Retinal pigment epithelial cell (primary cell): ENCODE measurements at regions not wholly inside any gene's neighbourhood (a gene's known extent, or its start where the extent isn't known, plus 50 kb on each side); places are given as distances from the start of the nearest gene placed in this dataset.

Experiments
- DNase-seq: peaks from one replicate; pipeline ENCODE4 v3.0.0-alpha.2; 2010; ENCODE audit warnings: low read depth
- H3K4me3 ChIP-seq: 2 replicates; pipeline ENCODE4 v1.5.1; 2011; ENCODE audit warnings: mild to moderate bottlenecking, low read length, control low read depth, moderate library complexity
- CTCF ChIP-seq: conservative IDR thresholded peaks from 2 replicates; pipeline ENCODE4 v1.5.1; 2011; ENCODE audit warnings: low read depth, low read length, control low read depth, inconsistent platforms

GRCh38 chr12:65690477-65690876, 133.8 kb upstream of the HMGA2 start:
- H3K4me3 ChIP-seq, result no peak overlapping the region
- TF ChIP-seq CTCF, result no peak
- DNase-seq, result no peak

GRCh38 chr12:65694130-65694529, 130.2 kb upstream of the HMGA2 start:
- H3K4me3 ChIP-seq, result no peak overlapping the region
- no peak for TF ChIP-seq CTCF
- DNase-seq, result no peak

DNA sequence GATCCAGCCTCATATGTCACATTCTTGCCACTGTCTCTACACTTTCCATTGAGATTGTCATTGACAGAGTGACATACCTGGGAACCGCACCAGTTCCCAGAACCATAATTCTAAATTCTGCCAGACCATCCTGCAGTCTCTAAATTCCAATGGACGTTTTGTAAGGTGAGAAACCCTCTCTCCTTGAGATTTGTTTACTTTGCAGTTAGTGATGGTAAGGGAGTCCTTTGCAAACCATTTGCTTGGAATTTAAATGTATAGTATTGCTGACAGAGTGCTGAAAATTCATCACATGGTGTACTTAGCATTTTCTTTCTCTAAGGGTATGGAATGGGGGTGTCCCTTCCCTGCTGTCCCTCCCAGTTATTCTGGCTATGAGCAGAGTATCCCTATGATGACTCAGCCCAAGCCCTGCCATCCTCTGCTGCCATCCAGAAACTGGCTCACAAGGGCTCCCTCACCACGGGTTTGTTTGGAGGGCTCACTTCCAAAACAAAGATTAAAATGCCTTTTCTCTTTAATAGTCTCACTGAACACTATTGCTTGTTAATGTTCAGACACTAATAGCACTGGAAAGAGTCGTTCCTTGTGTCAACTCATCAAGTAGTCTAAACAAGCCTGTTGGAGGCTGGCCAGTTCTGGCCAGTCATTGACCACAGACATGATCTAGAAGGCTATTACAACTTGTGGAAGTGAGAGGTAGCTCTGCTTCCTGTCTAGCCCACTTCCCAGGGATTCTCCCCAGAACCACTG, 129.0 kb upstream of the HMGA2 start:
- H3K4me3 ChIP-seq, result no peak overlapping the region
- no peak for TF ChIP-seq CTCF
- DNase-seq, result peak; percentile 99

- H3K4me3 ChIP-seq, result no peak overlapping the region
- no peak for TF ChIP-seq CTCF
- no peak for DNase-seq
Measured at GRCh38 chr12:65696227-65696626, 128.1 kb upstream of the HMGA2 start.

DNA sequence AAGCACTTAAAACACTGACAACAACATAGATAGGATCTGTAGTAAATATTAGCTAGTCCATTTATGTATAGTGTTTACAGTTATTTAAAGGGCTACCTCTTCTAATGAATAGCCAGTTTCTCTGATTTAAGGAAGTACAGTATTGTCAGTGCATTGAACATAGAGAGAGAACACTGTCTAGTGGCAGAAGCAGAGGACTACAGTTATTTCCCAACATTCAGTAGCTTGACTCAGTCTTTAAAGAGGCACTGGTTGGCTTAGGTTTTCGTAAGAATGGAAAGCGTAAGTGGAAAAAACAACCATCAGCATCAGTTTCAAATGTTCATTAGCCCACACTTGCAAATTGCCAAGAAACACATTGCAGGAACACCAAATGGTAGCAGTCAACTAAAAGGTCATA, 125.0 kb upstream of the HMGA2 start:
- no peak for DNase-seq
- H3K4me3 ChIP-seq, result no peak overlapping the region
- TF ChIP-seq CTCF, result peak; percentile 13

GRCh38 chr12:65703176-65703575, 121.1 kb upstream of the HMGA2 start:
- no peak overlapping the region for H3K4me3 ChIP-seq
- DNase-seq, result no peak
- TF ChIP-seq CTCF, result no peak

GRCh38 chr12:65705380-65705876, 118.9 kb upstream of the HMGA2 start:
- DNase-seq, result no peak
- no peak for TF ChIP-seq CTCF
- no peak overlapping the region for H3K4me3 ChIP-seq
